GM06990 (cell line): ENCODE measurements at regions not wholly inside any gene's neighbourhood (a gene's known extent, or its start where the extent isn't known, plus 50 kb on each side); places are given as distances from the start of the nearest gene placed in this dataset.

ENCODE experiments used
- DNase-seq: peaks from one replicate; pipeline ENCODE4 v3.0.0-alpha.2; 2011; ENCODE audit not compliant: insufficient read length; ENCODE audit errors: extremely low read depth
- H3K27me3 ChIP-seq: replicated peaks from 2 replicates; pipeline ENCODE4 v1.6.0; 2011; ENCODE audit warnings: low read length; ENCODE audit not compliant: control insufficient read depth, insufficient read depth
- H3K36me3 ChIP-seq: 2 replicates; pipeline ENCODE4 v1.5.1; 2011; ENCODE audit warnings: low read length; ENCODE audit not compliant: control insufficient read depth, insufficient read depth
- H3K4me3 ChIP-seq: replicated peaks from 2 replicates; pipeline ENCODE4 v1.5.1; 2011; ENCODE audit warnings: low read depth, mild to moderate bottlenecking, control low read depth, low read length
- CTCF ChIP-seq: IDR thresholded peaks from 2 replicates; pipeline ENCODE4 v1.5.1; 2011; ENCODE audit warnings: low read length, control low read depth, mild to moderate bottlenecking, inconsistent platforms; ENCODE audit not compliant: insufficient read depth, poor library complexity, severe bottlenecking

- TF ChIP-seq CTCF = no peak
- DNase-seq = no peak
- no peaks in the 10 kb centered on the region for H3K27me3 ChIP-seq
- no peaks in the 10 kb centered on the region for H3K36me3 ChIP-seq
- no peak overlapping the region for H3K4me3 ChIP-seq
These were observed 51.4 kb upstream of the RIOK3 start for GRCh38 chr18:23401400-23402347.
